ENCODE measurements at regions not wholly inside any gene's neighbourhood (a gene's known extent, or its start where the extent isn't known, plus 50 kb on each side); places are given as distances from the start of the nearest gene placed in this dataset.

DNA sequence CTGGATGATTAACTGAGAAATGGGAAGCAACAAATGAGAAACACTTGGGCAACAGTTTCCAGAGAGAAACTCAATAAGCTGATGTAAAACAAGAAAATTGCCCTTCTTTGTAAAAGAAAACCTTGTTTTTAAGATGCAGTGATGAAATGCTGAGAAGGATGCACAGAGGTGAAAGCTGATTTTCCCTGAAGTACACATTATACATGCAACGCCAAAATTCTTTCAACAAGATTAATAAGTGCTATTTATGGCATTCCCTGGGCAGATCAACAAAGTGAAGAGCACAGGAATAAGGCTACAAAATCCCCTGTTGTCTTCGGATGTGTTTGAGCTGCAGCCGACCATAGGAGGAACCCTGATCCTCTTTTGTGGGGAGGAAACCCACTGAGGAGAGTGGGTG, 208.0 kb upstream of the ANKH start:
- RAD21 ChIA-PET (ENCODE audit: unreplicated experiment), result no interaction called here
- Histone ChIP-seq H3K27me3 (replicated peaks in 1 of 2; ENCODE audit: control insufficient read depth in 2 of 2, insufficient read depth in 2 of 2, low read length in 1 of 2) (no peaks in the 10 kb centered on the region), H4K20me1 (ENCODE audit: control insufficient read depth, insufficient read depth) (no peaks in the 10 kb centered on the region), H3K27ac (ENCODE audit: control insufficient read depth, insufficient read depth) (no peak overlapping the region), H3K79me2 (ENCODE audit: control insufficient read depth, insufficient read depth, low read length) (no peaks in the 10 kb centered on the region), H3K4me3 (no peak overlapping the region), H3K4me1 (ENCODE audit: control insufficient read depth, insufficient read depth, low read length) (no peaks in the 10 kb centered on the region), H3K9ac (ENCODE audit: control insufficient read depth, insufficient read depth, low read length) (no peak overlapping the region), H2AFZ (ENCODE audit: control insufficient read depth, low read depth, low read length) (no peak overlapping the region), H3K4me2 (ENCODE audit: control insufficient read depth, insufficient read depth) (no peak overlapping the region), H3K9me3 (replicated peaks; ENCODE audit: control insufficient read depth, insufficient read depth, low read length) (no peaks in the 10 kb centered on the region), H3K36me3 (ENCODE audit: control insufficient read depth in 2 of 2, insufficient read depth in 2 of 2, low read length in 1 of 2) (no peaks in the 10 kb centered on the region)
- no peak for TF ChIP-seq SMAD5 (IDR thresholded peaks at IDR 0.05; ENCODE audit: low read depth)
- TF ChIP-seq RFX5 (IDR thresholded peaks at IDR 0.05; ENCODE audit: low read depth, low read length), result no peak
- TF ChIP-seq MEF2B (IDR thresholded peaks at IDR 0.05; ENCODE audit: partially characterized antibody, poor library complexity, severe bottlenecking), result no peak
- no peak for TF ChIP-seq ZSCAN29 (IDR thresholded peaks at IDR 0.05)
- TF ChIP-seq, protein P1, sequence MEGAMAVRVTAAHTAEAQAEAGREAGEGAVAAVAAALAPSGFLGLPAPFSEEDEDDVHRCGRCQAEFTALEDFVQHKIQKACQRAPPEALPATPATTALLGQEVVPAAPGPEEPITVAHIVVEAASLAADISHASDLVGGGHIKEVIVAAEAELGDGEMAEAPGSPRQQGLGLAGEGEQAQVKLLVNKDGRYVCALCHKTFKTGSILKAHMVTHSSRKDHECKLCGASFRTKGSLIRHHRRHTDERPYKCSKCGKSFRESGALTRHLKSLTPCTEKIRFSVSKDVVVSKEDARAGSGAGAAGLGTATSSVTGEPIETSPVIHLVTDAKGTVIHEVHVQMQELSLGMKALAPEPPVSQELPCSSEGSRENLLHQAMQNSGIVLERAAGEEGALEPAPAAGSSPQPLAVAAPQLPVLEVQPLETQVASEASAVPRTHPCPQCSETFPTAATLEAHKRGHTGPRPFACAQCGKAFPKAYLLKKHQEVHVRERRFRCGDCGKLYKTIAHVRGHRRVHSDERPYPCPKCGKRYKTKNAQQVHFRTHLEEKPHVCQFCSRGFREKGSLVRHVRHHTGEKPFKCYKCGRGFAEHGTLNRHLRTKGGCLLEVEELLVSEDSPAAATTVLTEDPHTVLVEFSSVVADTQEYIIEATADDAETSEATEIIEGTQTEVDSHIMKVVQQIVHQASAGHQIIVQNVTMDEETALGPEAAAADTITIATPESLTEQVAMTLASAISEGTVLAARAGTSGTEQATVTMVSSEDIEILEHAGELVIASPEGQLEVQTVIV (IDR thresholded peaks at IDR 0.05; ENCODE audit: borderline replicate concordance, partially characterized antibody), result no peak
- CTCF ChIA-PET, result no interaction called here
- DNase-seq (ENCODE audit: low read depth, low spot score), result no peak
- WGBS (ENCODE audit: insufficient coverage, insufficient replicate concordance, low lambda C conversion rate, missing lambda C conversion rate), result 2% methylated on average over 3 of the region's 3 CpGs
- SMC1A ChIA-PET (ENCODE audit: uncharacterized antibody, unreplicated experiment), result no interaction called here
- POLR2A ChIA-PET, result no interaction called here
- in situ Hi-C loops (cut with MboI) (no loop called here), intact Hi-C loops (cut with micrococcal nuclease; ENCODE audit: unreplicated experiment) (no loop called here)
- FAIRE-seq, result no peak
- ATAC-seq, result no peak
- no TSS peak for BruUV-seq (replicated peaks)

DNA sequence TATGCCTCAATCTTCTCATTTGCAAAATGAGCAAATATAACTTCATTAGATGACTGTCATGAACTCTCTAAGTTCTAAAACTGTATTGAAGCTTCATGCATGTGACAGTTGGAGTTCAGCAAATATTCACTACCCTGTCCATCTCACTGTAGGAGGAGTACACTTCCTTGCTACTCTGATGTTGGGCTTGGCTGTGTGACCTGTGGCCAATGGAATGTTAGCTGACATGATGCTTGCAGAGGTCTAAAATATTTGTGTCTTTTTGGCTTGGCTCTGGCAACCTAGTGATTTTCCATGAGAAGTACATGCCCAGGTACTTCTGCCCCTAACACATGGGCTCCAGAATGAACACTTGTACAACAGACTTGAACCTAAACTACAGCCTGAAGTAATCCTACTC, 203.1 kb upstream of the ANKH start:
- no peak for TF ChIP-seq YY1 (IDR thresholded peaks at IDR 0.05; ENCODE audit: low read depth, low read length)
- no peak for TF ChIP-seq SMARCA5 (IDR thresholded peaks at IDR 0.05)
- TF ChIP-seq, protein P2, sequence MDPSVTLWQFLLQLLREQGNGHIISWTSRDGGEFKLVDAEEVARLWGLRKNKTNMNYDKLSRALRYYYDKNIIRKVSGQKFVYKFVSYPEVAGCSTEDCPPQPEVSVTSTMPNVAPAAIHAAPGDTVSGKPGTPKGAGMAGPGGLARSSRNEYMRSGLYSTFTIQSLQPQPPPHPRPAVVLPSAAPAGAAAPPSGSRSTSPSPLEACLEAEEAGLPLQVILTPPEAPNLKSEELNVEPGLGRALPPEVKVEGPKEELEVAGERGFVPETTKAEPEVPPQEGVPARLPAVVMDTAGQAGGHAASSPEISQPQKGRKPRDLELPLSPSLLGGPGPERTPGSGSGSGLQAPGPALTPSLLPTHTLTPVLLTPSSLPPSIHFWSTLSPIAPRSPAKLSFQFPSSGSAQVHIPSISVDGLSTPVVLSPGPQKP (IDR thresholded peaks at IDR 0.05; ENCODE audit: low read depth, low read length), result no peak
- TF ChIP-seq MEF2B (IDR thresholded peaks at IDR 0.05; ENCODE audit: partially characterized antibody, poor library complexity, severe bottlenecking), result no peak
- TF ChIP-seq, protein P3, sequence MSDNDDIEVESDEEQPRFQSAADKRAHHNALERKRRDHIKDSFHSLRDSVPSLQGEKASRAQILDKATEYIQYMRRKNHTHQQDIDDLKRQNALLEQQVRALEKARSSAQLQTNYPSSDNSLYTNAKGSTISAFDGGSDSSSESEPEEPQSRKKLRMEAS (IDR thresholded peaks at IDR 0.05; ENCODE audit: low read depth, low read length), result no peak
- TF ChIP-seq, protein P1 (IDR thresholded peaks at IDR 0.05; ENCODE audit: borderline replicate concordance, partially characterized antibody), result no peak
- Histone ChIP-seq H3K27ac (ENCODE audit: control insufficient read depth, insufficient read depth) (no peak overlapping the region), H4K20me1 (ENCODE audit: control insufficient read depth, insufficient read depth) (no peaks in the 10 kb centered on the region), H3K4me1 (ENCODE audit: control insufficient read depth, insufficient read depth, low read length) (no peaks in the 10 kb centered on the region), H3K27me3 (replicated peaks in 1 of 2; ENCODE audit: control insufficient read depth in 2 of 2, insufficient read depth in 2 of 2, low read length in 1 of 2) (no peaks in the 10 kb centered on the region), H3K9me3 (replicated peaks; ENCODE audit: control insufficient read depth, insufficient read depth, low read length) (no peaks in the 10 kb centered on the region), H2AFZ (ENCODE audit: control insufficient read depth, low read depth, low read length) (no peak overlapping the region), H3K4me3 (no peak overlapping the region), H3K4me2 (ENCODE audit: control insufficient read depth, insufficient read depth) (no peak overlapping the region), H3K36me3 (ENCODE audit: control insufficient read depth in 2 of 2, insufficient read depth in 2 of 2, low read length in 1 of 2) (no peaks in the 10 kb centered on the region), H3K9ac (ENCODE audit: control insufficient read depth, insufficient read depth, low read length) (no peak overlapping the region), H3K79me2 (ENCODE audit: control insufficient read depth, insufficient read depth, low read length) (no peaks in the 10 kb centered on the region)
- FAIRE-seq (no peak), ATAC-seq (no peak), DNase-seq (ENCODE audit: low read depth, low spot score) (no peak)
- ChIA-PET RAD21 (ENCODE audit: unreplicated experiment) (no interaction called here), CTCF (interaction anchor here (1.2 kb wide), 1 partner anchor 31 kb away, joined by 4 read pairs; no protein-coding TSS in a partner anchor), SMC1A (ENCODE audit: uncharacterized antibody, unreplicated experiment) (no interaction called here), POLR2A (no interaction called here)
- in situ Hi-C loops (cut with MboI), result no loop called here
- intact Hi-C loops (cut with micrococcal nuclease; ENCODE audit: unreplicated experiment), result no loop called here
- no TSS peak for BruUV-seq (replicated peaks)
